NCI-H524 treated with DMSO at 0.1 percent for 48 hours (cell line): ENCODE measurements at regions not wholly inside any gene's neighbourhood (a gene's known extent, or its start where the extent isn't known, plus 50 kb on each side); places are given as distances from the start of the nearest gene placed in this dataset.

ENCODE experiments used
- DNase-seq: peaks from one replicate; lab custom pipeline; 2025; lab: John Stamatoyannopoulos, UW

DNA sequence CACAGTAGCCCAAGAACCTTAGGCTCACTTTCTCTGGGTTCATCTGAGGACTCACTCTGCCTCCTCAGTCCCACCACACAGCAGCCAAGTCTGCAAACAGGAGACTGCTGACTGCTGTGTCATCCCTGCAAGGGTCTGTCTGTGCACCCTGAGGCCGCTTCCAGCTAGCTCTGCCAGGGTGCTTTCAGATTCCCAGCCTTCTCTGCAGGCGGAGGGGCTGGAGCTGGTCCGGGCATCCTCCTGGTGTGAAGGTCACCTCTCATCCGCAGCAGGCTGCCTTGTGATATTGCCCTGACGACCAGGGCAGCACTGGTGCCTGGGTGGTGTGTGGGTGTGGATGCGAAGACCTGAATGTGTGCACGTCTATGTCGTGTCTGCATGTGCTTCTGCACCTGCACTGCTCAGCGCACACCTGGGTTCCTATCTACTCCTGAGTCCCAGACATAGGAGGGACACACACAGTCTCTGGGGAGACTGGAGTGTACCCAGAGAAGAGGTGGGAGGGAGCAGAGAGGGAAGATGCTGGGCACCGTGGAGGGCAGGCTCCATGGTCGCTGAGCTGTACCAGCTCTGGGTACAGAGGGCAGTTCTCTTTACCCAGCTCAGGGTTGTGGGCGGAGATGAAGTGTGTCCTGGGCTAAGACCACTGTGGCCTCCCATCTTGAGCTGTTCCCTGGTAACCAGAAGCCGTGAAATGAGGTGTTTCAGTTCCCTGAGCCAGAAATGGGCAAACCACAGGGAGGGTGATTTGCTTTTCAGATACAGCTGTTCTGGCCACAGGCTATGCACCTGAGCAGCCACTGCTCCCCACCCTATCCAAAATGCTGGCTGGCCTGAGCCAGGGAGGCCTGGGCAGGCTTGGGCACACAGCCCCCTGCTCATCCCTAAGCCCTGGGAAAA lies 160.9 kb upstream of the CSF3R start:
- DNase-seq, result no peak

- no peak for DNase-seq
Measured at GRCh38 chr1:36642802-36643201, 160.1 kb upstream of the CSF3R start.

- no peak for DNase-seq
Measured at GRCh38 chr1:36641776-36642175, 159.1 kb upstream of the CSF3R start.

- no peak for DNase-seq
Measured at GRCh38 chr1:36639461-36639860, 156.7 kb upstream of the CSF3R start.

- DNase-seq, result no peak
Measured at GRCh38 chr1:36638268-36638667, 155.6 kb upstream of the CSF3R start.

GRCh38 chr1:36636206-36636605 lies 153.5 kb upstream of the CSF3R start:
- DNase-seq, result no peak

DNA sequence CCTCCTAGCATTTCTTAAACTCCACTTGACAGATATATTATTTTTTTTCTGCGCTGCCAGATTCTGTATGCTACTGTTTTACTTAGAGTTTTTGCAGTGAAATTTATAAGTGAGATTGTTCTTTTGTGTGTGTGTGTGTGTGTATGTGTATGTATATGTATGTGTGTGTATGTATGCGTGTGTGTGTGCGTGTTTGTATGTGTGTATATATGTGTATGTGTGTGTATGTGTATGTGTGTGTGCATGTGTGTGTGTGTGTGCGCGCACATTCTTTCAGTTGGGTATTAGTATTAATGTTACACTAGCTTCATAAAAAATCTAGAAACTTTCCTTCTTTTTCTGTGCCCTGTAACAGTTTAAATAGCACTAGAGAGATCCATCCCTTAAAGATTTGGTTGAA lies 152.6 kb upstream of the CSF3R start:
- DNase-seq, result no peak

DNA sequence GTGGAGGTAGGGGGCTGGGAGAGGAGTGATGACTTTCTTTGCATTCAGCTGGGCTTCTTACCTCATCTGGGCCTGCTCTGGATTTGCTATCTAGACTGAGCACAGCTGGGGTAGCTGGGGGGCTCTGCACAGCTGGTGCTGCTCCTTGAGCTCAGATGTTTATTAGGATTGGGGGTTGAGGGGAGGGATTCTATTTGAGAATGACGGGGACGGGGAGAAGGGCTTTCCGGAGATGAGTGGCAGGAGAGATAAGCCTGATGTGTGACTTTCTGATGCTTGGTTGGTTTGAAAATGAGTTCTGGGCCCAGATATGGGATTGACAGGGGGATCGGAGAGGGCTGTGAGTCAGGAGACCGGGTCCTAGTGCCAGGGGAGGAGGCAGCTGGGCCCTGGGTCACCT lies 146.1 kb upstream of the CSF3R start:
- no peak for DNase-seq

DNA sequence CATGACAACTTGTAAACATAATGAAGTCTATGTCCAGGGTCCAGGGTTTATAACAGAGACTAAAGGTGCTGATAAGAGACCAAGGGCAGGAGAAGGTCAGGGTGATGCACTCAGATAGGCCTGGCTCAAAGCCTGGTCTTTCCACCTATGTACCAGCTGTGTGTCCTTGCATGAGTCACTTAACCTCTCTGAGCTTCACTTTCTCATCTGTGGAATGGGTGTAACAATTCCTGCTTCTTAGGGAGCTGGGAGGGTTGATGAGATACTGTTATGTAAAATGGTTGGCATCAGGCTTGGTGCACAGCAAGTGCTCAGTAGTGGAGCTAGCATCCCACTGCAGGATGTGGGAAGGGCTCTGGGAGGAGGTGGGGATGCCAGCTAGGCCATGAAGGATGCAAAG lies 143.7 kb upstream of the CSF3R start:
- DNase-seq, result no peak

DNA sequence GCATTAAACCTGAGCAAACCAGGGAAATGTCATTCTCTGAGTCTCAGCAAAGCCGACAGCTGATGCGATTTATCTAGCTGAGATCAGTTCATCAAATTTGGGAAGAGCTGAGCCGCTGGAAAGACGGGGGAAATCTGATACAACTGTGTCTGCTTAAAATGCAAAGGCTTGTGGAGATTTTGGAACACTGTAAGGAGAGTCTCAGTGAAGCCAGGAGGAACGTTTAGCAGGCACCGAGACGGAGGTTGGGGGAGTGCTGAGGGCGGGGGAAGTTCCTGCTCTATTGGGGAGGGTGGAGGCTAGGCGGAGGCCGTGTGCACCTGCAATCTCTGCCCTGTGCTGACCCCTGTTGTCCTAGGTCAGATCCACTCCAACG lies 143.2 kb upstream of the CSF3R start:
- DNase-seq, result peak; percentile 5

DNA sequence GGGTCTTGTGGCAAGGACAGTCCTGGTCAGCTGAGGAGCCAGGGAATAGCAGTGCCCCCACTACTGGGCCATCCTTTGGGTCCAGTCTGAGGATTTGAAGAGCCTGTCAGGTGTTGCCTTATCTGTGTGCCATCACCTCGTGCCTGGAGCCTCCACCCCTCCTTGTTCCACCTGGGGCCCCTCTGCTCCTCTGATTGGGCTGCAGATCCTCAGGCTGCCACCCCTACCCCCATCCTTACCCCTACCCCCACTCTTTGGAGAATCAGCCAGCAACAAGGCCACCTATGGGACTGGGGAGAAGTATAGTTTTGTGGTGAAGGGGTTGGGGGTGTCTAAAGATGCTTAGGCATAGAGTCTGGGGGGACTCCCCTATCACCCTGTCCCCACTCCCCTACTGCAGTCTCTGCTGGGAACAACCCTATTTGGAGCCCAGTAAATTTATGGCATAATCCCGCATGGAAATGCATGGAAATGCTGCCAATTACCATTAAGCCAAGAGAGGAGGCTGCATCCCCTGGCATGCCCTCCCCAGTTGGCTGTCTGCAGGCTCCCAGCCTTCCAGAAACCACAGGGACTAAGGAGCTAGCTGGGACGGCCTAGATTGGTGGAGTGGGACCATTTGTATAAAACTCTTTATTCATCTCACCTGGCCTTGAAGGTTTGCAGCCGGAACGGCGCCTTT lies 142.7 kb upstream of the CSF3R start:
- DNase-seq, result no peak

GRCh38 chr1:36624466-36624865 lies 141.8 kb upstream of the CSF3R start:
- no peak for DNase-seq

- DNase-seq, result no peak
Measured at GRCh38 chr1:36622741-36623648, 140.3 kb upstream of the CSF3R start.

- no peak for DNase-seq
Measured at GRCh38 chr1:36621531-36621930, 138.8 kb upstream of the CSF3R start.

GRCh38 chr1:36620142-36620541 lies 137.4 kb upstream of the CSF3R start:
- no peak for DNase-seq

GRCh38 chr1:36614991-36615390 lies 132.3 kb upstream of the CSF3R start:
- no peak for DNase-seq

GRCh38 chr1:36614571-36614970 lies 131.9 kb upstream of the CSF3R start:
- DNase-seq, result no peak

DNA sequence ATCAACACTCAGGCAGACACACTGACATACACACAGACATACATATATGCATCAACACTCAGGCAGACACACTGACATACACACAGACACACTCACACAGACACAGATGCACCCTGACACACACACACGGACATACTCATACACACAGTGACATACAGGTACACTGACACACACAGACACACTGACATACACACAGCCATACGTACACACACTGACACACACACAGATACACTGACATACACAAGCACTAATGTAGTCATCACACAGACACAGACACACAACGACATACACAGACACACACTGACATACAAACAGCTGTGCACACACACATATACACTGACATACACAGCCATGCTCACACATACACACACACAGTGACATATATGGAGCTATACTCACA lies 131.0 kb upstream of the CSF3R start:
- no peak for DNase-seq

- DNase-seq, result no peak
Measured at GRCh38 chr1:36612881-36613280, 130.2 kb upstream of the CSF3R start.

- DNase-seq, result no peak
Measured at GRCh38 chr1:36612121-36612520, 129.4 kb upstream of the CSF3R start.

GRCh38 chr1:36609241-36610027 lies 126.7 kb upstream of the CSF3R start:
- DNase-seq, result peak; percentile 42

DNA sequence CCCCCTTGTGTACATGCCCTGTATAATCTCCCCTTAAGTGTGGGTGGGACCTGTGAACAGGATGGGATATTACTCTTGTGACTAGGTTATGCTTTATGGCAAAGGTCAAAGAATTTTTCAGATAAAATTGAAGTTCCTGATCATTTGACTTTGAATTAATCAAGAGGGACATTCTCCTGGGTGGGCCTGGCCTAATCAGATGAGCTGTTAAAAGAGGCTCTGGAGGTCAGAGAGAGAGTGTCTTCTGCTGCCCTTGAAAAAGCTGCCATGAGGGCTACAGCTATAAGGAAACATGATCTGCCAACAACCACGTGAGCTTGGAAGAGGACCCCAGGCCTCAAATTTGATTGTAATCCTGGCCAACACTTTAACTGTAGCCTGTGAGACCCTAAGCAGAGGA lies 125.6 kb upstream of the CSF3R start:
- DNase-seq, result no peak
